Activated CD4-positive, CD25-positive, alpha-beta regulatory T cell treated with anti-CD3 and anti-CD28 coated beads, Interleukin-2, amount 50 U/mL, for 16 hours (primary cell): ENCODE measurements at regions not wholly inside any gene's neighbourhood (a gene's known extent, or its start where the extent isn't known, plus 50 kb on each side); places are given as distances from the start of the nearest gene placed in this dataset.

ENCODE experiments used
- DNase-seq: peaks from one replicate; pipeline ENCODE4 v3.0.0-alpha.2; 2020; ENCODE audit warnings: low read depth, low spot score

DNA sequence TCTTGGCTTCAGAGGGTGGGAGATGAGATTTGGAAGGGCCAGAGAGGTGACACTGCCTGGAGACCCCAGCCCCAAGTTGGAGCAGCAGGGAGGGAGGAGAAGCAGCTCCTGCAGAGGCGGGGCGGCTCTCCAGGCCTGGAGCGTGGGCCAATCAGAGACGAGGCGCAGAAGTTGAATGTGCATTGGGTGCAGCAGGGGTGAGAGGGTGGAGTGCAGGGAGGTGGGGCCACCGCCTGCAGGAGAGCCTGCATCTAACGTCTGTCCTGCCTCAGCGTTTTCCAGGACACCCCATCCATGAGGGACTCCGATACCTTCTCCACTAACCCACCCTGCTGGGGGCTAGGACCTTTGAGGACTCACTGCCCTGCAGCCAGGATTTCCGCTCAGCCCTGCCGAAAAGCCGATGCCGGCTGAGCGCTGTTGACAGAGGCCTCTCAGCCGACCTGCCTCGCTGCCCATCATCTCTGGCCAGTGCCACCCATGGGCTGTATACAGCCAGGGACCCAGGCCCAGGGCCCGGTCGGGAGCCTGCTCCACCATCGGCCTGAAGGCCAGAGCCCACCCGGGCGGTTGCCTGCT lies 146.2 kb downstream of the ENGASE start:
- DNase-seq, result no peak

DNA sequence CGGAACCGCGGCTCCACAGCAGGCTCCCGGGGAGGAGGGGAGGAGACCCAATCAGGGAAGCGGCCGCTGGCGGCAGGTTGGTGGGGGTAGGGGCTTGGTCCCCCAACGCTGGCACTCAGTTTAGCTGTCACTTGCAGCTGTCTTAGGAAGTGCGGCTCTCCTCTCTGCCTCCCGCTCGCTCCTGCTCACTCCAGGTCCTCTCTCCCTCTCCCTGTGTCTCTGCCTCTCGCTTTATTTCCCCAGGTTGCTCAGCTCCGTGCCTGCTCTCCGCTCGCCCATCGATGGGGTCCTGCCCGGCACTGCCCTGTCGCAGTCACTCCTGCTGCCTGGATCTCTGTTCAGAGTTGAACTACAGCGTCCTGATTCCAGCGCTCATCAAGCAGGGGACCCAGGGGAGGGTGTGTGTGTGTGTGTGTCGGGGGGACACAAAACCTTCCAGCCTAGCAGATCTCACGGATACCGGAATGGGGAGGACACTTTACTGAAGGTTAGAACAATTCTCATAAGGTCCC lies 145.6 kb downstream of the ENGASE start:
- DNase-seq, result no peak

DNA sequence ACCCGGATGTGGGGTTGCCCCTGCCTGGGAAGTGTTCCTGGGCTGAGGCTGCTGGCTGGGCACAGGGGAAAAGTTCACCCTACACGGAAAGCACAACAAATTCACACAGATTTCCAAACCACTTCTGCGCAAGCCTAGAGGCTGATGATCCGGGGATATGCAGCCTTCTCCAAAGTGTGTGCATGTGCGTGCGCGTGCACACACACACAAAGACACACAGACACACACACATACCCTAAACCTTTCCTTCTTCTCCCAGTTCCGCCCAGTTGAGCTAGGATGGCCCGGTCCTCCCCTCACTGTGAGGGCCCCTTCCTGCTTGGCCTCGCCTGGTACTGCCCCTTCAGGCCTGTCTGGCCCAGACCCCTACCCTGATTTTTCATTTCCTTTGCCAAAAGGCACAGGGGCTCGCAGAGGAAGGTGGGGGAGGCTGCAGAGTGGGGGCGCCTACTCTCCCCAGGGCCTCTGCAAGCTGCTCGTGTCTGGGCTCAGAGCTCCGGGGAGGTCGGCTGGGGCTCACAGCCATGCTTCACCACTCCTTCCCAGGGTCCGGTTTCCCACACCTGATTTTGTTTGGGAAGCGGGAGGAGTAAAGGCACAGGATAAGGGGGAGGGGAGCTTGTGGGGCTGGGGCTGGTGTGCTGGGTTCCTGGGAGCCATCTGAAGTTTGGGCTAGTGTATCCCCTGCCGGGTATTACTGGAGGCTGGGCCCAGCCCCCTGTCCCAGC lies 144.7 kb downstream of the ENGASE start:
- no peak for DNase-seq

DNA sequence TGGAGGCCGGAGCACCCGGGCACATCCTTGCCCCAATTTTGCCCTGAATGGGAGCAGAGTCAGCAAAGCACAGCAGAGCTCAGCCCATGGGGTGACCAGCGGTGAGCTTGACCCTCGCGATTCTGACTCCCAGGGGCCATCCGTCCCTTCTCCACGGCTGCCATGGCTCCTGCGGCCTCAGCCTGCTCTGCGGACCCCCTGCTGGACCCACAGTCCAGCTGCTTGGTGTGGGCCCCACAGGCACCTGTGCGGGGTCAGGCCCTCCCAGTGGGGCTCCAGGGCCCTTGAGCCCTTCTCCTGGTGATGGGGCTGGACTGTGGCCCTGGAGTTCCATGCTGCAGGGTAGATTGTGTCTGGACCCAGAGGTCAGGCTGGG lies 144.2 kb downstream of the ENGASE start:
- no peak for DNase-seq

DNA sequence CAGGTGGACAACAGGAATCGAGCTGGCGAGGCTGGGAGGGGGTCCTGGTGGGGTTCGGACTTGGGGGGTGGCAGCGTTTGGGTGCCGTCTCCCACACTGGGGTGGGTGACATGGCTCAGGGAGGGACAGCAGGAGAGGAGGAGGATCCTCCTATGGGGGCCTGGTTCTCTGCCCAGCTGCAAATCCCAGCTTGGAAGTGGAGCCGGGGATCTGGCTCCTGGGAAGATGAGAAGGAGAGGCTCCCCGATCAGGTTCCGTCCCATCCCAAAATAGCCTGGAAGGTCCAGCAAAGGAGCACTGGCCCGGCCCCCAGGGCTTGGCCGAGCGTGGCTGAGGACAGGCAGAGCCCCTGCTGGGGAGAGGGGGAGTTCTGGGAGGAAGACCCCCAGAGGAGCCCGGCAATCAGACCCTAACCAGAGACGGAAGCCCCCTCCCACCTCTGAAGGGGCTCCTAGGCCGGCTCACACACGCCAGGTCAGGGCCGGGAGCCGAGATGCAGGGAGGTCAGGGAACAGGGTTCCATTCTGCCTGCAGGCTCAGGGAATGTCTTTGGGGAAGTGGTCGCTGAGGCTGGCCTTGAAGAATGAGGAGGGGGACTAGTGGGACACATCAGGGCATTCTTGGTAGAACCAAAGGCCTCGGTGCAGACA lies 143.7 kb downstream of the ENGASE start:
- no peak for DNase-seq

DNA sequence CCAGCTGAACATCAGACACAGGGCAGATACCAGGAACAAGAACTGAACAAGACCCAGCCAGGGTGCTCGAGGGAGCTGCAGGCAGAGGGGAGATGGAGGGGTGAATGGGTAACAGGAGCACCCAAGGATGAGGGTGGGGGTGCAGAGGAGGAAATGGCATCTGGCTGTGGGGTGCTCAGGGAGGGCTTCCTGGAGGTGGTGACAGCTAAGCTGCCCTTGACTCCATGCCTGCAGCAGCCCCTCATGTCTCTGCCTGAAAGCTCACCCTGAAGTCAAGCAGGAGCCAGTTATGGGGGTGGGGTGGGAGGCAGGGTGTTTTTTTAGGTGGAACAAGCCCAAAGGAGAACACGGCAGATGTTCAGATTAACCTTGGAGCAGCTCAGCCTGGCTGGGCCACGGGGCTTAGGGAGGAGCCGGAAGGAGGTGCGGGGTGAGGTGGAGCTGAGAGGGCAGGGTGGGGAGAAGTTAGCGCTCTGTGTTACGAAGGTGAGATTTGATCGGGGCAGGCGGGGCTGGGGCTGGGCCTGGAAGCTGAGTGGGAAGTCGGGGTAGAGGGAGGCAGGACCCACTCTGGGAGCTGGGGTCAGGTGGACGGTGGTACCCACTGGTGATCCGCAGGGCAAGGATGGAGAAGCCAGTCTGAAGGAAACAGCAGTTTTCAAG lies 143.0 kb downstream of the ENGASE start:
- DNase-seq, result no peak

DNA sequence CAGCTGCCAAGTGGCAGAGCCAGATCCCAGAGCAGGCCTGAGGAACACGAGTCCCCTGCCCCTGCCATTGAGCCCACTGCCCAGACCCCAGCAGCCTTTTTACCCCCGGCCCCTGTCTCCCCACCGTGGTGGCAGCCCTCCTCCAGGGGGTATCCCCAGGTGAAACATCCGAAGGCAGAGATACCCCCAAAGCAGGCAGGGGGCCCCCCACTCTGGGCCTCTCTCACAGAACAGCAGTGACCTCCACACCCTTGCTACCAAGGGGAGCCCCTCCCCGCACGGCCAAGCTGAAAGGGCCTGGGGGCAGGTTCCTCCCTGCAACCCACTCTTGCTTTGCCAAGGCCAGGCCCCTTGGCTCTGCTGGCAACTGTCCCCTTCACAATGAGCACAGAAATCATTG lies 142.2 kb downstream of the ENGASE start:
- DNase-seq, result no peak

DNA sequence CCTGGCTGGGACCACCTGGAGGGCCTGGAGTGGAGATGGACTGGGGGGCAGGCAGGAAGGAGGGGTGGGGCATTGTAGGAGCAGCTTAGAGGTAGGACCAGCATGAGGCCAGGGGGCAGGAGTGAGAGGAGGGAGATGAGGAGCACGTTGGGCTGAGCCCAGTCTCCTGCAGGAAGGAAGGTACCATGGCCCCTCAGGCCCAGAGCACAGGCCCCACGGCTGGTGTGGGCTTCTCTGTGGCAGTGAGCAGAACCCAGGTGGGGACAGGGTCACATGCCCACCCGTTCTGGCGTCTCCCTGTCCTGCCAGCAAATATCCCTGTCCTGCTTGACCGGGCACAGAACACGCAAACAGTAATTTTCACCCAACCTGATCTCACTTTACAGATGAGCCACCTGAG lies 141.8 kb downstream of the ENGASE start:
- no peak for DNase-seq

DNA sequence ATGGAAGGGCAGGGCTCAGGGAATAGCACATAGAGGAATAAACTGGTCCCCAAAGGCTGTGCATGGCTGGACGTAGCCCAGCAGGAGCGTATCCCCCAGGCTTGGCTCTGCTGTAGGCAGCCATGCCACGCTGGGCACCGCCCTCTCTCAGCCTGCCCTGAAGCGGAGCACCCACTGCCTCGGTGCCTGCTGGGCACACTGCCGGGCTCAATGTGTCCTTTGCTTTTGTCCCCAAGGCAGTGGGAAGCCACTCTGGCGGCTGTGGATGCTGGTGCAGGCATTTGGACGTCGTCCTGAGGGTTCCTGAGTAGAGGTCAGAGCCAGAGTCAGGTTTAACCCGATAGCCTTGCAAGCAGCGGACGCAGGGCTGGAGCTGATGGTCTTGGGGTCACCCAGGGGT lies 141.0 kb downstream of the ENGASE start:
- DNase-seq, result no peak

DNA sequence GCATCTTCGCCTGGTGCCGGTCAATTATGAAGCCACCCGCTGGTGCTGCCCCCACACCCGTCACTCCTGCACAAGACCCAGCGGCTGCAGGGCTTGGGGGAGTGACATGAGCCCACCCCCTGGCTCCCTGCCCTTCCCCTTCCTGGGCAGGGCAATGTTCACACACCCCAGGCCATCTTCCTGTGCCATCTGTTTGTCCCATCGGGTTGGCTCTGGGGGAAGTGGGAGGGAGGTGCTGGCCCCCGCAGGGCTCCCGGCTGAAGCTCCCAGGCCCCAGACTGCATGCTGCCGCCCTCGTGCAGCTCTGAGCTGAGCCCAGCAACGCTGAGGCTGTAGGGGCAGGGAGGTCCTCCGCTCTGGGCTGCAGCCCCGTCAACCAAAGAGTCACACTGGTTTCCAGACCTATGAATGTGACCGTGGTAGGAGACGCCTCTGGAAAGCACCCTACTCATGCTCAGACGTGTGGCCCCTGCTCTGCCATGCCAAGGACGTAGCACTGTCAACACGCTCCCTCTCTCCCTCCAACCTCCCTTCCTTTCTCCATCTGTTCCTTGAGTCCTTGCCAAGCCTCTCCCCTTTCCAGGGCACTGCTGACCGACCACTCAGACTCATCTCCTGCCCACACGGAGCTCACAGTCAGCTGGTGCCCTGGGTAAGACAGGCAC lies 140.4 kb downstream of the ENGASE start:
- DNase-seq, result no peak

DNA sequence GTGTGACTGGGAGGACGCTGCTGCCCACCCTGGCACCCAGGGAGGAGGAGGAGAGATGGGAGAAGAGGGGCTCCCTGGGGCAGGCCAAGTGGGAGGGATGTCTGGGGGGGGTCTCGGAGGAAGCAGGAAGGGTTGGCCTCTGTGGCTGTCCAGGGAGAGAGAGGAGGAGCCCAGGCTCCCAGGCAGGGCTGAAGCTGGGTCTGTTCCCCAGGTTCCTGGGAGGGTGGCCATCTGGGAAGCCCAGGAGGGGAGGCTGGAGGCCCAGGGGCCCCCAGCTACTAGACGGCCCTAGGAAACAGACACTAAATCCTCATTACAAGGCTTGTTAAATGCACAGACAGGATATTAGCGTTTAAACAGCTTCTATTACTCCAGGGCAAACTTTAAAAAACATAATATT lies 139.8 kb downstream of the ENGASE start:
- DNase-seq, result no peak

DNA sequence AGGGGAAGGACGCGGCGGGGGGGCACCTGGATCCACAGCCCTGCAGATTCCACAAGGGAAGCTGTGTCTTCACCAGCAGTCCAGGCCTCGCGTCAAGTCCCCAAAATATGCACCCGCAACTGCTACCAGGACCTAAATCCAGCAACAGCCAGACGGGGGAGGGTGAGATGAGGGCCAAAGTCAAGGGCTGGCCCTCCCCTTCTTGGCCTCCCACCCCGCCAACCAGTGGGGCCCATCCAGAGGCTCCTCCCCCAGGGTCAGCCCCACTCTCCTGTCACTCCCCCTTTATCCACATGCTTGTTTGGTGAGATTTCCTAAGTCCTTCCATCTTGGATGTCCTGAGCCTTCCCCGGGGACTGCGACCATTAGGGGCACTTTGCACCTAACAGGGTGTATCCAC lies 138.7 kb downstream of the ENGASE start:
- DNase-seq, result no peak

DNA sequence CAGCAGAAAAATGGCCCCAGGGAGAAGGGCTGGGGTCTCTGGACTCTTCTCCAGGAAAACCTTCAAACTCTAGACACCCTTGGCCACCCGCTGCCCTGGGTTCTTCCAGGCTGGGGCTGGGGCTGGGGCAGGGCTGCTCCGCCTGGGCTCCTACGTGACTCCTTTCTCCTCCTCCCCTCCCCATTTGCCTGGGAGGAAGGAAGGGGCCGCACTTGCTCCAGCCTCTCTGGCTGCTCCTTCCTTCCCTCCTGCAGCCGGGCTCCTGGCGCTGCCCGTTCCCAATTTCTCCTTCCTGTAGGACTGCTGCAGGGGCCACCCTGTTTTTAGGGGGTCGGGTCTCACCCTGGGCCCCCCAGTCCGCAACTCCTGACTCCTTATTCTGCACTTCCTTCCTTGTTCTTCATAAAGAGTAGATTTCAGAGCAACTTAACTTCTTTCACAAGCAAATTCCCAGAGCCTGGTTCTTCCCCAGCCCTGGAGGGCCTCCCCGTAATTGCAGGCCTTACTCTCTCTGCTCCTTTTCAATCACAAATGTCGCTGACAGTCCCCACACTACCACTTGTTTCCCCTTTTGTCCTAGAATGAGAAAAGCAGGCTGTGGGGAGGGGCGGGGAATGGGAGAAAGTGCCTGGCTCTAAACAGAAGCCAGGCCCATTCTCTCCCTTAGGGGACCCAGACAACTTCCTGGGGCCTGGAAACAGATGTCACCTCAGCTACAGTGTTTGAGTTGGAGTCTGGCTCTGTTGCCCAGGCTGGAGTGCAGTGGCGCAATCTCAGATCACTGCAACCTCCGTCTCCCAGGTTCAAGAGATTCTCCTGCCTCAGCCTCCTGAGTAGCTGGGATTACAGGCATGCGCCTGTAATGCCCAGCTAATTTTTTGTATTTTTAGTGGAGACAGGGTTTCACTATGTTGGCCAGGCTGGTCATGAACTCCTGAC lies 137.8 kb downstream of the ENGASE start:
- no peak for DNase-seq

DNA sequence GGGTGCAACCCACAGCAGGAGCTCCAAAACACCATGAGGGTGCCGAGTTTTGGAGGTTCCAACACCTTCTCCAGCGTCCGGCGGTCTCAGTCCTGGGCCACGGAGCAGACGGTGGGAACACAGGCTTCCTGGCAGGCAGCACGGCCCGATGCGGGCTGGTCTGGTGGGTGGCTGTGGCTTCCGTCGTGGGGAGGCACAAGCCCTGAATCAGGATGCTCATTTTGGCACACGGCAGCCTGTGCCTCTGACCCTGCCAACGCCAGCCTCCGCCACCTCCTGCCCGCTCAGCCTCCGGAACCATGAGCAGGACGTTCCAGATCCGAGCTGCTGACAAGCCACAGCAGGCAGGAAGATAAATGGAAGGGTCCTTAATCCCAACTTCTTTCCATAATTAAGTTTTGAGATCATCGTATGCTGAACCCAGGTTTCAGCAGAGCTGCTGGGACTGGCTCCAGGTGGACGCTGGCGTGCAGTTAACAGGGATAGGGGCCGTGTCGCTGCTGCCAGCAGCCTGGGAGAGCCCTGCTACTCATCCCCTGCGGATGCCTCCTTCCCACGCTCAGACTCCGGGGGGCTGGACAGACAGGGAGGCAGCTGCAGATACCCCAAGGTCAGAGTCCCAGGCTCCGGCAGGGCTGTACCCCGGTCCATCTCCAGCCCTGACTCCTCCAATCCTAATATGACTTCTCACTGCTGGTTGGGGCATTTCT lies 136.6 kb downstream of the ENGASE start:
- no peak for DNase-seq

DNA sequence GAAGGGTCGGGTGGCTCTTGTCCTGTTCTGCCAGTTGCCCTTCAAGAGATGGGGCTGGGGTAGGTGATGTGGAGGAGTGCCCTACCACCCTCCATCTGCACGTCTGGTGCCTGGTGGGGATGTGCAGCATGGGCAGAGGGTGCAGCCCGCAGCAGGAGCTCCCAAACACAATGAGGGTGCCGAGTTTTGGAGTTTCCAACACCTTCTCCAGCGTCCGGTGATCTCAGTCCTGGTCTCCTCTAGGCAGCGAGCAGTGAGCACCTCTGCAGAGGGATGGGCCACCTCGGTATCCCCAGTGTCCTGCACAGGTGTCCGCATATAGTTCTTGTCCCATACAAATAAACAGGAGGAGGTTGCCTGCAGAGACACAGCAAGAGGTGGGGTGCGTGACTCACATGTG lies 136.0 kb downstream of the ENGASE start:
- no peak for DNase-seq

DNA sequence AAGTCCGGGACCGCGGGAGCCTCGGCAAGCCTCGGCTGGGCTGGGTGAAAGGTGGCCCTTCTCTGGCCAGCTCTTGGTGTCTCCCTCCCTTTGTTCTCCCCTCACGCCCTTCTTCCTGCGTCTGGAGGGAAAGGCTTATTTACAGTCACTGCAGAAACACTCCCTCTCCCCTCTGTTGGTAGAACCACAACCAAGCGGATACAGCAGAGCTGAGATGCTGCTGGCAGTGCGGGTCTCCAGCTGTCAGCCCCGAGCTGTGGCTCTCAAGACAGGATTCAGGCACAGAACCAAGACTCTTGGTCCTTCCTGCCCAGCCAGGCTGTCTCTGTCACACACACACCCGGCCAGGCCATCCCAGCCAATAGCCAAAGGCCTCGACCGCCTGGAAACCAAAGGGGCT lies 133.3 kb downstream of the ENGASE start:
- no peak for DNase-seq

DNA sequence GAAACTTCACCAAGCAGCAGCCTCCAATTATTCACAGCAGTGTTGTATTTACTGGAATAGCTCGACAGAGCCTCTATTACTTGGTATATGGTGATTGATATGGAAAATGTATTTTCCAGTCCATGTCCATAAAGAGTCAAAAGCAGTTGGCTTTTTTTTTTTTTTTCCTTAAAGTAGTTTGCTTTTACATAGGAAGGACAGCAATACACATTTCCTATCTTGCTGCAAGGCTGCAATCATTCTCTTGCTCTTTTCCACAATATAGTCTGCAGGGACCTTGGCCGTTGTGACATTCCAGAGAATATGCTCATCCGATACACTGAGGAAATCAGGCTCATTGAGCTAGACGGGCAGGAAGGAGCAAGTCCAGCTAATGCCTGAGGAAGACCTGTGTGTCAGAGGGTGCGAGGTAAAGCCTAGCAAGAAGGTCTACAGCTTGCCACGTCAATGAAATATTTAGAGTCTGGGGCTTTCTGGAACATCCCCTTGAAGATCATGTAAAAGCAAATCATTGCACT lies 131.1 kb downstream of the ENGASE start:
- DNase-seq, result no peak

DNA sequence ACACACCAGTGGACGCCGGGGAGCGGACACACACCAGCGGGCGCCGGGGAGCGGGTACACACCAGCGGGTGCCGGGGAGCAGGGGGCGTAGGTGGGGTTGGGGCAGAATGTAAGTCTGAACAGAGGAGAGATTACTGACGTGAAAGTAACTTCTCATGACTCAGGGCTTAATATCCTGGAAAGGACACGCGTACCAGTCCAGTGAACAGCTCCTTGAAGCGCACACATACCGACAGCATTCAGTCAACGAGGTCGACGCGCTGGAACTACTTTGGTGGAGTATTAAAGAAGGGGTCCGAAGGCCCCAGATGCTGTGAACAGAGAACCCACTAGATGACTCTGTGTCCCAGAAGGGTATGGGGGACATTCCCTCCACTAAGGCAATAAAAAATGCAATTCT lies 129.6 kb downstream of the ENGASE start:
- no peak for DNase-seq

DNA sequence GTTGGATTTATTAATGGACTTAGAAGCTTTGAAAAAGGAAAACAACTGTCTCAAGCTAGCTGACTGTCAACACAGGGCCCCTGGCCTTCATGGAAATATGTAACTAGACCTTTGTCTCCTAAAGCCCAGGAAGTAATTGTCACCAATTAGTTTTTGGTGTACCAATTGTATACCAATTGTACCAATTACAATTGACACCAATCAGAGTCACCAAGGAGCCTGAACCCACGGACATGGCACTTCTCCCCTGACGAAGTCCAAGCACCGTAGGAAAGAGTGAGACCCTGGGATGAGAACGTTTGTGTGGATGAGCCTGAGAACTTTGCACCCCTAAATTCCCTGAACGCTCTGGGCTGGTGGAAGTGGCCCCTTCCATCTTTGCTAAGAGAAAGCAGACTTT lies 129.0 kb downstream of the ENGASE start:
- DNase-seq, result no peak

DNA sequence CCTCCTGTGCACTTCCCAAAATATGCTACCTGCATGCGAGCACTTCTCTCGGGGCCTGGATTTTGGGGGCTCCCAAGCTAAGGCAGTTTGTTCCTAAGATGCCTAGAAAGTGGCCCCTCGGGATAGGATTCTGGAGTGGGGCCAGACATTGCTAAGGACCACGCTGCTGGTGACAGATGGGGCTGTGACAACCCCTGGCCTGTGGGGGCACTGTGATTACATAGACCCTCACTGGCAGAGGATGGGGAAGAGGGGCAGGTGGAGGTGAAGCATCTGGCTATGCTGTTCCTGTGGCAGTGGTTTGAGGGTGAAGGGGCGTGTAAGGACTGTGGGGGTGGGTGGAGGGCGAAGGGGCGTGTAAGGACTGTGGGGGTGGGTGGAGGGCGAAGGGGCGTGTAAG lies 128.4 kb downstream of the ENGASE start:
- DNase-seq, result no peak
